ENCODE measurements at regions not wholly inside any gene's neighbourhood (a gene's known extent, or its start where the extent isn't known, plus 50 kb on each side); places are given as distances from the start of the nearest gene placed in this dataset.
"Not testable (repeated sequence)": the region's sequence is repeated elsewhere in the genome, so short reads cannot be mapped to it uniquely, and the experiment has no call there.

DNA sequence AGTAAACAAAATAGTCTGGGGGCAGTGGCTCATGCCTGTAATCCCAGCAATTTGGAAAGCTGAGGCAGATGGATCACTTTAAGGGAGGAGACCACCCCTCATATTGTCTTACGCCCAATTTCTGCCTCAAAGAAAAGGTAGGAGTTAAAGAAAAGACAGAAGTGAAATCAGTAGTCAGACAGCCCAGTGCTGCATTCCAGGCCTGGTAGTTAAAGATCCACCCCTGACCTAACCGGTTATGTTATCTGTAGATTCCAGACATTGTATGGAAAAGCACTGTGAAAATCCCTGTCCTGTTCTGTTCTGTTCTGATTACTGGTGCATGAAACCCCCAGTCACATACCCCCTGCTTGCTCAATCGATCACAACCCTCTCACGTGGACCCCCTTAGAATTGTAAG is 1285.1 kb downstream of the NSUN3 start:
- TF ChIP-seq, protein P1, sequence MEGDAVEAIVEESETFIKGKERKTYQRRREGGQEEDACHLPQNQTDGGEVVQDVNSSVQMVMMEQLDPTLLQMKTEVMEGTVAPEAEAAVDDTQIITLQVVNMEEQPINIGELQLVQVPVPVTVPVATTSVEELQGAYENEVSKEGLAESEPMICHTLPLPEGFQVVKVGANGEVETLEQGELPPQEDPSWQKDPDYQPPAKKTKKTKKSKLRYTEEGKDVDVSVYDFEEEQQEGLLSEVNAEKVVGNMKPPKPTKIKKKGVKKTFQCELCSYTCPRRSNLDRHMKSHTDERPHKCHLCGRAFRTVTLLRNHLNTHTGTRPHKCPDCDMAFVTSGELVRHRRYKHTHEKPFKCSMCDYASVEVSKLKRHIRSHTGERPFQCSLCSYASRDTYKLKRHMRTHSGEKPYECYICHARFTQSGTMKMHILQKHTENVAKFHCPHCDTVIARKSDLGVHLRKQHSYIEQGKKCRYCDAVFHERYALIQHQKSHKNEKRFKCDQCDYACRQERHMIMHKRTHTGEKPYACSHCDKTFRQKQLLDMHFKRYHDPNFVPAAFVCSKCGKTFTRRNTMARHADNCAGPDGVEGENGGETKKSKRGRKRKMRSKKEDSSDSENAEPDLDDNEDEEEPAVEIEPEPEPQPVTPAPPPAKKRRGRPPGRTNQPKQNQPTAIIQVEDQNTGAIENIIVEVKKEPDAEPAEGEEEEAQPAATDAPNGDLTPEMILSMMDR (optimal IDR thresholded peaks at IDR 0.05 in 1 of 3, IDR thresholded peaks at IDR 0.05 in 1 of 3, conservative IDR thresholded peaks at IDR 0.05 in 1 of 3; ENCODE audit: extremely low read depth in 1 of 3, insufficient read depth in 2 of 3, low read length in 3 of 3): not testable (repeated sequence)
- TF ChIP-seq EZH2 (IDR thresholded peaks at IDR 0.05; ENCODE audit: low read length): not testable (repeated sequence)

All from keratinocyte (primary cell).